HepG2 (cell line): ENCODE measurements at regions not wholly inside any gene's neighbourhood (a gene's known extent, or its start where the extent isn't known, plus 50 kb on each side); places are given as distances from the start of the nearest gene placed in this dataset.

Experiments used
- HOXA9 ChIP-seq: sonication (generic); formaldehyde crosslinking; IDR thresholded peaks from 2 replicates; pipeline ENCODE4 v1.8.1; 2022; ENCODE audit warnings: missing genetic modification reagents, mild to moderate bottlenecking, moderate library complexity, borderline replicate concordance
- KDM4B ChIP-seq: sonication (generic); formaldehyde crosslinking; IDR thresholded peaks from 2 replicates; pipeline ENCODE4 v1.4.0; 2020; ENCODE audit warnings: missing genetic modification reagents
- KLF11 ChIP-seq: IDR thresholded peaks from 2 replicates; pipeline ENCODE4 v1.6.1; 2016; ENCODE audit warnings: missing compliant biosample characterization
- ZNF841 ChIP-seq: sonication (generic); formaldehyde crosslinking; IDR thresholded peaks from 2 replicates; pipeline ENCODE4 v1.8.1; 2023; ENCODE audit warnings: missing genetic modification reagents, borderline replicate concordance
- TF ChIP-seq, protein P1 (sequence below): sonication (generic); formaldehyde crosslinking; IDR thresholded peaks from 2 replicates; pipeline ENCODE4 v1.4.0; 2020; ENCODE audit warnings: missing genetic modification reagents
- TF ChIP-seq, protein P2 (sequence below): IDR thresholded peaks from 2 replicates; pipeline ENCODE4 v1.6.1; 2016; ENCODE audit warnings: missing compliant biosample characterization, missing genetic modification reagents, borderline replicate concordance
- TF ChIP-seq, protein P3 (sequence below): IDR thresholded peaks from 2 replicates; pipeline ENCODE4 v1.6.1; 2016; ENCODE audit warnings: low read depth
- TF ChIP-seq, protein P4 (sequence below): sonication (generic); formaldehyde crosslinking; IDR thresholded peaks from 2 replicates; pipeline ENCODE4 v1.4.0; 2020; ENCODE audit warnings: missing genetic modification reagents
- TF ChIP-seq, protein P5 (sequence below): sonication (generic); formaldehyde crosslinking; IDR thresholded peaks from 2 replicates; pipeline ENCODE4 v1.4.0; 2020; ENCODE audit warnings: missing genetic modification reagents, borderline replicate concordance
- TF ChIP-seq, protein P6 (sequence below): IDR thresholded peaks from 2 replicates; pipeline ENCODE4 v1.6.1; 2016; ENCODE audit warnings: low read depth, missing genetic modification reagents, missing compliant biosample characterization

DNA sequence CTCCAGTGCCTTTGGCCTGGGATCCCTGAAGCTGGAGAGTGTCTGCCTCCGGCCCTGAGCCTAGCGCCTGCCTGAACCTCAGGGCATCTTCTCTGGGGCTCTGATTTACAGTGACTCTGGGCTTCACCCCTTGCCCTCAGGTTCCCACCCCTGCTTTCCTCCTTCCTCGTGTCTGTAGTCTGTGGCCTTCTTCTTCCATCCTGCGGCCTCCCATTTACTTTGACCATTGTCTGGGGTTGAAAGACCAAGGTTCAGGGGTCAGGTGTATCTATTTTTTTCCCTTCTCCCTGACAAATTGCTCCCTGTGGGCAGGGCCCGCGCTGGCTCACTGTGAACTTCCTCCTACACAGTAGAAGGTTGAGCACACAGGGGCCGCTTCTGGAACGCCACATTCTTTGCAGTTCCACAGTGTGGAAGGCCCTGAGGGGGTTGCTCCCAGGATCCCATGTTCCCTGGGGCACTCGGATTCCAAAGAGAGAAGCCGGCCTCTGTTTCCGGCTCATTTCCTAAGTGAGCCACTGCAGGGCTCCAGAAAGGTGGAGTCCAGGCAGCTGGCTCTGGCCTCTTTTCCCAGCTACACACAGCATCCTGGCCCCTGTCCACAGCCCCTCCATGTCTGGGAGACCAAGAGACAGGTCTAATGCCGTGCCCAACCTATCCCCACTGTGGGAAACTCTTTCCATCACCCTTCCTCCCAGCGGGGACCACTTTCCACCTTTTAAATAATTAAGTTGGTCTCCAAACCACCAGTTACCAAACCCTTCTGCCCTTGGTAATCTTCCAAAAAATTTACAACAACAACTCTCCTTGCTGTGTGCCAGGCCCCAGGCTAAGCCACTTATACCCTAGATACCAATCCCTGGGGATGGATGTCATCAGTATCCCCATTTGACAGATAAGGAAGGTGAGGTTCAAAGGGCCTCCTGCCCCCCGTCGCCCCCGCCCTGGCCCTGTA lies 140.3 kb upstream of the IER5L start (continued):
- TF ChIP-seq, protein P1, sequence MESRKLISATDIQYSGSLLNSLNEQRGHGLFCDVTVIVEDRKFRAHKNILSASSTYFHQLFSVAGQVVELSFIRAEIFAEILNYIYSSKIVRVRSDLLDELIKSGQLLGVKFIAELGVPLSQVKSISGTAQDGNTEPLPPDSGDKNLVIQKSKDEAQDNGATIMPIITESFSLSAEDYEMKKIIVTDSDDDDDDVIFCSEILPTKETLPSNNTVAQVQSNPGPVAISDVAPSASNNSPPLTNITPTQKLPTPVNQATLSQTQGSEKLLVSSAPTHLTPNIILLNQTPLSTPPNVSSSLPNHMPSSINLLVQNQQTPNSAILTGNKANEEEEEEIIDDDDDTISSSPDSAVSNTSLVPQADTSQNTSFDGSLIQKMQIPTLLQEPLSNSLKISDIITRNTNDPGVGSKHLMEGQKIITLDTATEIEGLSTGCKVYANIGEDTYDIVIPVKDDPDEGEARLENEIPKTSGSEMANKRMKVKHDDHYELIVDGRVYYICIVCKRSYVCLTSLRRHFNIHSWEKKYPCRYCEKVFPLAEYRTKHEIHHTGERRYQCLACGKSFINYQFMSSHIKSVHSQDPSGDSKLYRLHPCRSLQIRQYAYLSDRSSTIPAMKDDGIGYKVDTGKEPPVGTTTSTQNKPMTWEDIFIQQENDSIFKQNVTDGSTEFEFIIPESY (CRISPR knock-in tag): 0 out of 2 replicates have a peak, but pooled peaks have one; percentile 16
- TF ChIP-seq, protein P2, sequence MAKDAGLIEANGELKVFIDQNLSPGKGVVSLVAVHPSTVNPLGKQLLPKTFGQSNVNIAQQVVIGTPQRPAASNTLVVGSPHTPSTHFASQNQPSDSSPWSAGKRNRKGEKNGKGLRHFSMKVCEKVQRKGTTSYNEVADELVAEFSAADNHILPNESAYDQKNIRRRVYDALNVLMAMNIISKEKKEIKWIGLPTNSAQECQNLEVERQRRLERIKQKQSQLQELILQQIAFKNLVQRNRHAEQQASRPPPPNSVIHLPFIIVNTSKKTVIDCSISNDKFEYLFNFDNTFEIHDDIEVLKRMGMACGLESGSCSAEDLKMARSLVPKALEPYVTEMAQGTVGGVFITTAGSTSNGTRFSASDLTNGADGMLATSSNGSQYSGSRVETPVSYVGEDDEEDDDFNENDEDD (CRISPR knock-in tag): no peak
- TF ChIP-seq KLF11 (CRISPR knock-in tag) (no peak), ZNF841 (CRISPR knock-in tag) (no peak), HOXA9 (CRISPR knock-in tag) (no peak), KDM4B (no peak)
- TF ChIP-seq, protein P3, sequence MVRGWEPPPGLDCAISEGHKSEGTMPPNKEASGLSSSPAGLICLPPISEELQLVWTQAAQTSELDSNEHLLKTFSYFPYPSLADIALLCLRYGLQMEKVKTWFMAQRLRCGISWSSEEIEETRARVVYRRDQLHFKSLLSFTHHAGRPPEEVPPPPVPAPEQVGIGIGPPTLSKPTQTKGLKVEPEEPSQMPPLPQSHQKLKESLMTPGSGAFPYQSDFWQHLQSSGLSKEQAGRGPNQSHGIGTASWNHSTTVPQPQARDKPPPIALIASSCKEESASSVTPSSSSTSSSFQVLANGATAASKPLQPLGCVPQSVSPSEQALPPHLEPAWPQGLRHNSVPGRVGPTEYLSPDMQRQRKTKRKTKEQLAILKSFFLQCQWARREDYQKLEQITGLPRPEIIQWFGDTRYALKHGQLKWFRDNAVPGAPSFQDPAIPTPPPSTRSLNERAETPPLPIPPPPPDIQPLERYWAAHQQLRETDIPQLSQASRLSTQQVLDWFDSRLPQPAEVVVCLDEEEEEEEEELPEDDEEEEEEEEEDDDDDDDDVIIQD (CRISPR knock-in tag): no peak
- TF ChIP-seq, protein P4, sequence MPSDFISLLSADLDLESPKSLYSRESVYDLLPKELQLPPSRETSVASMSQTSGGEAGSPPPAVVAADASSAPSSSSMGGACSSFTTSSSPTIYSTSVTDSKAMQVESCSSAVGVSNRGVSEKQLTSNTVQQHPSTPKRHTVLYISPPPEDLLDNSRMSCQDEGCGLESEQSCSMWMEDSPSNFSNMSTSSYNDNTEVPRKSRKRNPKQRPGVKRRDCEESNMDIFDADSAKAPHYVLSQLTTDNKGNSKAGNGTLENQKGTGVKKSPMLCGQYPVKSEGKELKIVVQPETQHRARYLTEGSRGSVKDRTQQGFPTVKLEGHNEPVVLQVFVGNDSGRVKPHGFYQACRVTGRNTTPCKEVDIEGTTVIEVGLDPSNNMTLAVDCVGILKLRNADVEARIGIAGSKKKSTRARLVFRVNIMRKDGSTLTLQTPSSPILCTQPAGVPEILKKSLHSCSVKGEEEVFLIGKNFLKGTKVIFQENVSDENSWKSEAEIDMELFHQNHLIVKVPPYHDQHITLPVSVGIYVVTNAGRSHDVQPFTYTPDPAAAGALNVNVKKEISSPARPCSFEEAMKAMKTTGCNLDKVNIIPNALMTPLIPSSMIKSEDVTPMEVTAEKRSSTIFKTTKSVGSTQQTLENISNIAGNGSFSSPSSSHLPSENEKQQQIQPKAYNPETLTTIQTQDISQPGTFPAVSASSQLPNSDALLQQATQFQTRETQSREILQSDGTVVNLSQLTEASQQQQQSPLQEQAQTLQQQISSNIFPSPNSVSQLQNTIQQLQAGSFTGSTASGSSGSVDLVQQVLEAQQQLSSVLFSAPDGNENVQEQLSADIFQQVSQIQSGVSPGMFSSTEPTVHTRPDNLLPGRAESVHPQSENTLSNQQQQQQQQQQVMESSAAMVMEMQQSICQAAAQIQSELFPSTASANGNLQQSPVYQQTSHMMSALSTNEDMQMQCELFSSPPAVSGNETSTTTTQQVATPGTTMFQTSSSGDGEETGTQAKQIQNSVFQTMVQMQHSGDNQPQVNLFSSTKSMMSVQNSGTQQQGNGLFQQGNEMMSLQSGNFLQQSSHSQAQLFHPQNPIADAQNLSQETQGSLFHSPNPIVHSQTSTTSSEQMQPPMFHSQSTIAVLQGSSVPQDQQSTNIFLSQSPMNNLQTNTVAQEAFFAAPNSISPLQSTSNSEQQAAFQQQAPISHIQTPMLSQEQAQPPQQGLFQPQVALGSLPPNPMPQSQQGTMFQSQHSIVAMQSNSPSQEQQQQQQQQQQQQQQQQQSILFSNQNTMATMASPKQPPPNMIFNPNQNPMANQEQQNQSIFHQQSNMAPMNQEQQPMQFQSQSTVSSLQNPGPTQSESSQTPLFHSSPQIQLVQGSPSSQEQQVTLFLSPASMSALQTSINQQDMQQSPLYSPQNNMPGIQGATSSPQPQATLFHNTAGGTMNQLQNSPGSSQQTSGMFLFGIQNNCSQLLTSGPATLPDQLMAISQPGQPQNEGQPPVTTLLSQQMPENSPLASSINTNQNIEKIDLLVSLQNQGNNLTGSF: no peak
- TF ChIP-seq, protein P5, sequence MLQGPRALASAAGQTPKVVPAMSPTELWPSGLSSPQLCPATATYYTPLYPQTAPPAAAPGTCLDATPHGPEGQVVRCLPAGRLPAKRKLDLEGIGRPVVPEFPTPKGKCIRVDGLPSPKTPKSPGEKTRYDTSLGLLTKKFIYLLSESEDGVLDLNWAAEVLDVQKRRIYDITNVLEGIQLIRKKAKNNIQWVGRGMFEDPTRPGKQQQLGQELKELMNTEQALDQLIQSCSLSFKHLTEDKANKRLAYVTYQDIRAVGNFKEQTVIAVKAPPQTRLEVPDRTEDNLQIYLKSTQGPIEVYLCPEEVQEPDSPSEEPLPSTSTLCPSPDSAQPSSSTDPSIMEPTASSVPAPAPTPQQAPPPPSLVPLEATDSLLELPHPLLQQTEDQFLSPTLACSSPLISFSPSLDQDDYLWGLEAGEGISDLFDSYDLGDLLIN (CRISPR knock-in tag): no peak
- TF ChIP-seq, protein P6, sequence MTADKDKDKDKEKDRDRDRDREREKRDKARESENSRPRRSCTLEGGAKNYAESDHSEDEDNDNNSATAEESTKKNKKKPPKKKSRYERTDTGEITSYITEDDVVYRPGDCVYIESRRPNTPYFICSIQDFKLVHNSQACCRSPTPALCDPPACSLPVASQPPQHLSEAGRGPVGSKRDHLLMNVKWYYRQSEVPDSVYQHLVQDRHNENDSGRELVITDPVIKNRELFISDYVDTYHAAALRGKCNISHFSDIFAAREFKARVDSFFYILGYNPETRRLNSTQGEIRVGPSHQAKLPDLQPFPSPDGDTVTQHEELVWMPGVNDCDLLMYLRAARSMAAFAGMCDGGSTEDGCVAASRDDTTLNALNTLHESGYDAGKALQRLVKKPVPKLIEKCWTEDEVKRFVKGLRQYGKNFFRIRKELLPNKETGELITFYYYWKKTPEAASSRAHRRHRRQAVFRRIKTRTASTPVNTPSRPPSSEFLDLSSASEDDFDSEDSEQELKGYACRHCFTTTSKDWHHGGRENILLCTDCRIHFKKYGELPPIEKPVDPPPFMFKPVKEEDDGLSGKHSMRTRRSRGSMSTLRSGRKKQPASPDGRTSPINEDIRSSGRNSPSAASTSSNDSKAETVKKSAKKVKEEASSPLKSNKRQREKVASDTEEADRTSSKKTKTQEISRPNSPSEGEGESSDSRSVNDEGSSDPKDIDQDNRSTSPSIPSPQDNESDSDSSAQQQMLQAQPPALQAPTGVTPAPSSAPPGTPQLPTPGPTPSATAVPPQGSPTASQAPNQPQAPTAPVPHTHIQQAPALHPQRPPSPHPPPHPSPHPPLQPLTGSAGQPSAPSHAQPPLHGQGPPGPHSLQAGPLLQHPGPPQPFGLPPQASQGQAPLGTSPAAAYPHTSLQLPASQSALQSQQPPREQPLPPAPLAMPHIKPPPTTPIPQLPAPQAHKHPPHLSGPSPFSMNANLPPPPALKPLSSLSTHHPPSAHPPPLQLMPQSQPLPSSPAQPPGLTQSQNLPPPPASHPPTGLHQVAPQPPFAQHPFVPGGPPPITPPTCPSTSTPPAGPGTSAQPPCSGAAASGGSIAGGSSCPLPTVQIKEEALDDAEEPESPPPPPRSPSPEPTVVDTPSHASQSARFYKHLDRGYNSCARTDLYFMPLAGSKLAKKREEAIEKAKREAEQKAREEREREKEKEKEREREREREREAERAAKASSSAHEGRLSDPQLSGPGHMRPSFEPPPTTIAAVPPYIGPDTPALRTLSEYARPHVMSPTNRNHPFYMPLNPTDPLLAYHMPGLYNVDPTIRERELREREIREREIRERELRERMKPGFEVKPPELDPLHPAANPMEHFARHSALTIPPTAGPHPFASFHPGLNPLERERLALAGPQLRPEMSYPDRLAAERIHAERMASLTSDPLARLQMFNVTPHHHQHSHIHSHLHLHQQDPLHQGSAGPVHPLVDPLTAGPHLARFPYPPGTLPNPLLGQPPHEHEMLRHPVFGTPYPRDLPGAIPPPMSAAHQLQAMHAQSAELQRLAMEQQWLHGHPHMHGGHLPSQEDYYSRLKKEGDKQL (CRISPR knock-in tag): no peak
